ENCODE measurements at regions not wholly inside any gene's neighbourhood (a gene's known extent, or its start where the extent isn't known, plus 50 kb on each side); places are given as distances from the start of the nearest gene placed in this dataset.
"Not testable (repeated sequence)": the region's sequence is repeated elsewhere in the genome, so short reads cannot be mapped to it uniquely, and the experiment has no call there.

GRCh38 chr1:95614197-95614596, 380.2 kb downstream of the RWDD3 start:
- DNase-seq (ENCODE audit: low read depth in 2 of 2) = no peak

- no peak for DNase-seq (ENCODE audit: low read depth in 2 of 2)
Observed at GRCh38 chr1:95615421-95615820, 381.4 kb downstream of the RWDD3 start.

- no peak for DNase-seq (ENCODE audit: low read depth in 2 of 2)
Observed at GRCh38 chr1:95620076-95620475, 386.1 kb downstream of the RWDD3 start.

- no peak for DNase-seq (ENCODE audit: low read depth in 2 of 2)
Observed at GRCh38 chr1:95622609-95623008, 388.6 kb downstream of the RWDD3 start.

GRCh38 chr1:95625224-95625623, 391.2 kb downstream of the RWDD3 start:
- no peak for DNase-seq (ENCODE audit: low read depth in 2 of 2)

- DNase-seq (ENCODE audit: low read depth in 2 of 2) = no peak
Observed at GRCh38 chr1:95627244-95627643, 393.2 kb downstream of the RWDD3 start.

- DNase-seq (ENCODE audit: low read depth in 2 of 2) = no peak
Observed at GRCh38 chr1:95631695-95632094, 397.7 kb downstream of the RWDD3 start.

GRCh38 chr1:95635811-95636210, 401.8 kb downstream of the RWDD3 start:
- DNase-seq (ENCODE audit: low read depth in 2 of 2) = no peak

- no peak for DNase-seq (ENCODE audit: low read depth in 2 of 2)
Observed at GRCh38 chr1:95636897-95637296, 402.9 kb downstream of the RWDD3 start.

- DNase-seq (ENCODE audit: low read depth in 2 of 2) = no peak
Observed at GRCh38 chr1:95640746-95641145, 406.7 kb downstream of the RWDD3 start.

- no peak for DNase-seq (ENCODE audit: low read depth in 2 of 2)
Observed at GRCh38 chr1:95641386-95641785, 407.4 kb downstream of the RWDD3 start.

GRCh38 chr1:95642035-95642434, 408.0 kb downstream of the RWDD3 start:
- no peak for DNase-seq (ENCODE audit: low read depth in 2 of 2)

- no peak for DNase-seq (ENCODE audit: low read depth in 2 of 2)
Observed at GRCh38 chr1:95643071-95643470, 409.1 kb downstream of the RWDD3 start.

GRCh38 chr1:95645126-95645525, 411.1 kb downstream of the RWDD3 start:
- DNase-seq (ENCODE audit: low read depth in 2 of 2) = not testable (repeated sequence)

- no peak for DNase-seq (ENCODE audit: low read depth in 2 of 2)
Observed at GRCh38 chr1:95650631-95651030, 416.6 kb downstream of the RWDD3 start.

- DNase-seq (ENCODE audit: low read depth in 2 of 2) = no peak
Observed at GRCh38 chr1:95652423-95652965, 418.5 kb downstream of the RWDD3 start.

GRCh38 chr1:95653618-95654017, 419.6 kb downstream of the RWDD3 start:
- no peak for DNase-seq (ENCODE audit: low read depth in 2 of 2)

- DNase-seq (ENCODE audit: low read depth in 2 of 2) = no peak
Observed at GRCh38 chr1:95655321-95656020, 421.5 kb downstream of the RWDD3 start.

GRCh38 chr1:95657248-95657647, 423.2 kb downstream of the RWDD3 start:
- DNase-seq (ENCODE audit: low read depth in 2 of 2) = no peak

- DNase-seq (ENCODE audit: low read depth in 2 of 2) = no peak
Observed at GRCh38 chr1:95659166-95659565, 425.2 kb downstream of the RWDD3 start.

- no peak for DNase-seq (ENCODE audit: low read depth in 2 of 2)
Observed at GRCh38 chr1:95659588-95659987, 425.6 kb downstream of the RWDD3 start.

- no peak for DNase-seq (ENCODE audit: low read depth in 2 of 2)
Observed at GRCh38 chr1:95660736-95661135, 426.7 kb downstream of the RWDD3 start.

- DNase-seq (ENCODE audit: low read depth in 2 of 2) = not testable (repeated sequence)
Observed at GRCh38 chr1:95663530-95663929, 429.5 kb downstream of the RWDD3 start.

GRCh38 chr1:95668165-95668564, 434.2 kb downstream of the RWDD3 start:
- DNase-seq (ENCODE audit: low read depth in 2 of 2) = no peak

Data from stimulated activated CD4-positive, alpha-beta T cell treated with anti-CD3 and anti-CD28 coated beads, Interleukin-15, amount 100 ng/mL, for 48 hours (primary cell).